Endothelial cell of umbilical vein (primary cell): ENCODE measurements at regions not wholly inside any gene's neighbourhood (a gene's known extent, or its start where the extent isn't known, plus 50 kb on each side); places are given as distances from the start of the nearest gene placed in this dataset.

ENCODE experiments used
- BruUV-seq: library from RNA; stranded (reverse); fragments of 400-500 nt; replicated peaks from 2 replicates; lab custom pipeline; 2021; lab: Mats Ljungman, UMichigan
- CTCF ChIA-PET: fragments of 300-600, 350-600 bp; sonication (Branson Sonifier 250); formaldehyde crosslinking; loops from one replicate; lab custom pipeline; 2021; ENCODE audit warnings: antibody characterized with exemption, inconsistent platforms; lab: Charles Lee
- POLR2A ChIA-PET: fragments of 300-600, 350-600 bp; sonication (Branson Sonifier 250); formaldehyde crosslinking; loops from one replicate; lab custom pipeline; 2021; ENCODE audit warnings: antibody characterized with exemption, inconsistent platforms; lab: Charles Lee
- DNase-seq: peaks from one replicate; pipeline ENCODE4 v3.0.0-alpha.2; 2011; ENCODE audit warnings: low read depth, low spot score
- FAIRE-seq: peaks from 2 replicates; lab custom pipeline; 2011; peaks lifted over from hg19 to GRCh38; lab: Jason Lieb, UNC
- H2AFZ ChIP-seq: 2 replicates; pipeline ENCODE4 v1.6.0; 2012; ENCODE audit warnings: low read depth, low read length, control low read depth, inconsistent platforms
- H3K27ac ChIP-seq: 2 replicates; pipeline ENCODE4 v1.5.1; 2011; ENCODE audit warnings: low read depth, mild to moderate bottlenecking, control low read depth, low read length, moderate library complexity; ENCODE audit not compliant: insufficient read depth
- H3K27me3 ChIP-seq, 2 experiments: 2 replicates each; pipeline versions ENCODE4 v1.6.0 to v1.6.1; 2011; ENCODE audit warnings: low read length in 2 of 2, mixed read lengths in 1 of 2; ENCODE audit not compliant: control insufficient read depth in 2 of 2, insufficient read depth in 2 of 2
- H3K36me3 ChIP-seq, 2 experiments: 2 replicates in 1 of 2; 3 replicates in 1 of 2; pipeline ENCODE4 v1.5.1; 2011; ENCODE audit warnings: low read length in 2 of 2, mild to moderate bottlenecking in 1 of 2, moderate library complexity in 1 of 2; ENCODE audit not compliant: control insufficient read depth in 2 of 2, insufficient read depth in 2 of 2; ENCODE audit errors: extremely low read depth in 1 of 2
- H3K4me1 ChIP-seq: 3 replicates; pipeline ENCODE4 v1.5.1; 2011; ENCODE audit warnings: mild to moderate bottlenecking, low read length; ENCODE audit not compliant: control insufficient read depth, insufficient read depth; ENCODE audit errors: extremely low read depth
- H3K4me2 ChIP-seq: 2 replicates; pipeline ENCODE4 v1.6.1; 2011; ENCODE audit warnings: low read length, control low read depth, mixed read lengths; ENCODE audit not compliant: insufficient read depth
- H3K4me3 ChIP-seq, 3 experiments: fragments of 200-600 bp in 1 of 3; sonication (generic), shearing (Covaris generic) in 1 of 3; replicated peaks in 1 of 3; 2 replicates each; pipeline ENCODE4 v1.5.1; 2011 to 2016; ENCODE audit warnings: control low read depth in 3 of 3, low read length in 3 of 3, mild to moderate bottlenecking in 2 of 3, inconsistent platforms in 1 of 3, low read depth in 1 of 3, moderate library complexity in 1 of 3; ENCODE audit not compliant: insufficient read depth in 1 of 3
- H3K79me2 ChIP-seq: 2 replicates; pipeline ENCODE4 v1.6.0; 2012; ENCODE audit warnings: low read length, inconsistent platforms; ENCODE audit not compliant: control insufficient read depth, insufficient read depth
- H3K9ac ChIP-seq: replicated peaks from 2 replicates; pipeline ENCODE3; 2011; ENCODE audit warnings: low read length, control low read depth; ENCODE audit not compliant: insufficient read depth; ENCODE audit errors: extremely low read depth
- H3K9me1 ChIP-seq: replicated peaks from 3 replicates; pipeline ENCODE4 v1.6.0; 2011; ENCODE audit warnings: mild to moderate bottlenecking, low read length; ENCODE audit not compliant: control insufficient read depth, insufficient read depth; ENCODE audit errors: extremely low read depth
- H3K9me3 ChIP-seq: replicated peaks from 2 replicates; pipeline ENCODE4 v1.5.1; 2012; ENCODE audit warnings: low read length, inconsistent platforms; ENCODE audit not compliant: control insufficient read depth, insufficient read depth
- H4K20me1 ChIP-seq: replicated peaks from 2 replicates; pipeline ENCODE3; 2011; ENCODE audit warnings: mild to moderate bottlenecking, low read length; ENCODE audit not compliant: control insufficient read depth, insufficient read depth; ENCODE audit errors: extremely low read depth
- CTCF ChIP-seq, 2 donors: IDR thresholded peaks; 1 replicate in 1 of 2; 2 replicates in 1 of 2; pipeline ENCODE4 v1.5.1; 2011; ENCODE audit warnings: low read length in 2 of 2, mild to moderate bottlenecking in 2 of 2, moderate library complexity in 2 of 2, control low read depth in 1 of 2, inconsistent platforms in 1 of 2, low read depth in 1 of 2; ENCODE audit not compliant: insufficient read depth in 1 of 2; ENCODE audit errors: extremely low read depth in 1 of 2
- EZH2 ChIP-seq: IDR thresholded peaks from 2 replicates; pipeline ENCODE4 v1.6.1; 2012; ENCODE audit warnings: borderline replicate concordance, low read depth, mild to moderate bottlenecking, moderate library complexity, low read length, inconsistent platforms; ENCODE audit not compliant: severe bottlenecking
- FOS ChIP-seq: IDR thresholded peaks from 2 replicates; pipeline ENCODE4 v1.6.1; 2011; ENCODE audit warnings: mild to moderate bottlenecking, low read length, moderate library complexity, borderline replicate concordance; ENCODE audit not compliant: insufficient read depth
- GATA2 ChIP-seq: IDR thresholded peaks from 2 replicates; pipeline ENCODE4 v1.7.0; 2011; ENCODE audit warnings: low read depth, mild to moderate bottlenecking, moderate library complexity, mixed read lengths, low read length; ENCODE audit not compliant: insufficient read length, insufficient read depth
- JUN ChIP-seq: IDR thresholded peaks from 2 replicates; pipeline ENCODE4 v1.6.1; 2011; ENCODE audit warnings: borderline replicate concordance, low read depth; ENCODE audit not compliant: insufficient read length, insufficient read depth
- MAX ChIP-seq: IDR thresholded peaks from 2 replicates; pipeline ENCODE4 v1.6.1; 2011; ENCODE audit not compliant: insufficient read depth, insufficient read length
- MYC ChIP-seq: IDR thresholded peaks from one replicate; pipeline ENCODE4 v1.6.1; 2011; ENCODE audit warnings: mild to moderate bottlenecking, low read depth, low read length
- POLR2A ChIP-seq: IDR thresholded peaks from 2 replicates; pipeline ENCODE4 v1.6.1; 2012; ENCODE audit warnings: low read depth, mild to moderate bottlenecking, control low read depth, low read length
- POLR2AphosphoS5 ChIP-seq: IDR thresholded peaks from 2 replicates; pipeline ENCODE4 v1.6.1; 2012; ENCODE audit warnings: low read depth, mild to moderate bottlenecking, control low read depth, low read length, moderate library complexity; ENCODE audit not compliant: insufficient read depth
- dilution Hi-C: fragments of 300-500 bp; cut with MboI; formaldehyde crosslinking; loops from one replicate; pipeline ENCODE4 v1.15.0; 2019; ENCODE audit warnings: low sequenced_read_pairs; ENCODE audit not compliant: extremely low pct_ligation_motif_present
- intact Hi-C: fragments of 100-400 bp; cut with micrococcal nuclease; formaldehyde crosslinking; loops from one replicate; pipeline ENCODE4 v1.10.0; 2022

- Histone ChIP-seq H3K4me1 (no peaks in the 10 kb centered on the region), H3K27ac (no peak overlapping the region), H3K9me3 (no peaks in the 10 kb centered on the region), H3K36me3 (no peaks in the 10 kb centered on the region), H3K79me2 (no peaks in the 10 kb centered on the region), H4K20me1 (no peaks in the 10 kb centered on the region), H3K9me1 (no peaks in the 10 kb centered on the region), H2AFZ (no peak overlapping the region), H3K4me3 (no peak overlapping the region), H3K4me2 (no peak overlapping the region), H3K9ac (no peak overlapping the region), H3K27me3 (no peaks in the 10 kb centered on the region)
- ChIA-PET CTCF (no interaction called here), POLR2A (no interaction called here)
- DNase-seq (no peak), FAIRE-seq (no peak)
- intact Hi-C loops (no loop called here), dilution Hi-C loops (no loop called here)
- TF ChIP-seq MYC (no peak), MAX (no peak), EZH2 (no peak), GATA2 (no peak), POLR2AphosphoS5 (no peak)
- no TSS peak for BruUV-seq
These were observed 133.4 kb upstream of the RGS18 start for GRCh38 chr1:192024881-192025280.

GRCh38 chr1:192038567-192038966, 119.7 kb upstream of the RGS18 start:
- DNase-seq (no peak), FAIRE-seq (no peak)
- H3K4me2 ChIP-seq, result no peak overlapping the region
- H3K9me3 ChIP-seq, result no peaks in the 10 kb centered on the region
- no peaks in the 10 kb centered on the region for H4K20me1 ChIP-seq
- ChIA-PET POLR2A (no interaction called here), CTCF (interaction anchor here (1.2 kb wide), 2 partner anchors 13 to 19 kb away, joined by 3 read pairs; no protein-coding TSS in a partner anchor)
- no peaks in the 10 kb centered on the region for H3K9me1 ChIP-seq
- intact Hi-C loops (no loop called here), dilution Hi-C loops (no loop called here)
- no peaks in the 10 kb centered on the region for H3K4me1 ChIP-seq
- H3K36me3 ChIP-seq, result no peaks in the 10 kb centered on the region
- H2AFZ ChIP-seq, result no peak overlapping the region
- H3K27me3 ChIP-seq, result no peaks in the 10 kb centered on the region
- TF ChIP-seq POLR2A (no peak), CTCF (IDR thresholded peaks at IDR 0.05; ENCODE audit: extremely low read depth in 1 of 2, insufficient read depth in 1 of 2, low read depth in 1 of 2, low read length in 2 of 2) (no peak), FOS (no peak), GATA2 (no peak), MYC (no peak), MAX (no peak), JUN (no peak), EZH2 (no peak), POLR2AphosphoS5 (no peak)
- H3K79me2 ChIP-seq, result no peaks in the 10 kb centered on the region
- no peak overlapping the region for H3K9ac ChIP-seq
- H3K4me3 ChIP-seq, result no peak overlapping the region
- no peak overlapping the region for H3K27ac ChIP-seq
- no TSS peak for BruUV-seq
